Gastroesophageal sphincter (tissue), 3 donors: ENCODE measurements at regions not wholly inside any gene's neighbourhood (a gene's known extent, or its start where the extent isn't known, plus 50 kb on each side); places are given as distances from the start of the nearest gene placed in this dataset.

Experiments used
- POLR2A ChIP-seq, 2 donors: fragments of 450-650 bp; IDR thresholded peaks; one replicate each; pipeline ENCODE4 v1.6.1; 2017; ENCODE audit warnings: antibody characterized with exemption in 2 of 2, mild to moderate bottlenecking in 2 of 2, moderate library complexity in 1 of 2
- POLR2AphosphoS5 ChIP-seq: sonication (generic); formaldehyde crosslinking; IDR thresholded peaks from one replicate; pipeline ENCODE4 v1.6.1; 2017; ENCODE audit warnings: antibody characterized with exemption
- TF ChIP-seq, protein P1 (sequence below), 4 experiments: fragments of 200-600 bp in 2 of 4; fragments of 450-650 bp in 2 of 4; sonication (generic) in 1 of 4; IDR thresholded peaks; one replicate each; pipeline ENCODE4 v1.5.1; 2017 to 2019; ENCODE audit warnings: antibody characterized with exemption in 4 of 4, mild to moderate bottlenecking in 2 of 4, moderate library complexity in 2 of 4

- TF ChIP-seq, protein P1, sequence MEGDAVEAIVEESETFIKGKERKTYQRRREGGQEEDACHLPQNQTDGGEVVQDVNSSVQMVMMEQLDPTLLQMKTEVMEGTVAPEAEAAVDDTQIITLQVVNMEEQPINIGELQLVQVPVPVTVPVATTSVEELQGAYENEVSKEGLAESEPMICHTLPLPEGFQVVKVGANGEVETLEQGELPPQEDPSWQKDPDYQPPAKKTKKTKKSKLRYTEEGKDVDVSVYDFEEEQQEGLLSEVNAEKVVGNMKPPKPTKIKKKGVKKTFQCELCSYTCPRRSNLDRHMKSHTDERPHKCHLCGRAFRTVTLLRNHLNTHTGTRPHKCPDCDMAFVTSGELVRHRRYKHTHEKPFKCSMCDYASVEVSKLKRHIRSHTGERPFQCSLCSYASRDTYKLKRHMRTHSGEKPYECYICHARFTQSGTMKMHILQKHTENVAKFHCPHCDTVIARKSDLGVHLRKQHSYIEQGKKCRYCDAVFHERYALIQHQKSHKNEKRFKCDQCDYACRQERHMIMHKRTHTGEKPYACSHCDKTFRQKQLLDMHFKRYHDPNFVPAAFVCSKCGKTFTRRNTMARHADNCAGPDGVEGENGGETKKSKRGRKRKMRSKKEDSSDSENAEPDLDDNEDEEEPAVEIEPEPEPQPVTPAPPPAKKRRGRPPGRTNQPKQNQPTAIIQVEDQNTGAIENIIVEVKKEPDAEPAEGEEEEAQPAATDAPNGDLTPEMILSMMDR (IDR thresholded peaks at IDR 0.05): no peak
- TF ChIP-seq POLR2A (IDR thresholded peaks at IDR 0.05) (no peak), POLR2AphosphoS5 (no peak)
These were observed 151.7 kb upstream of the RTL1 start for GRCh38 chr14:101055106-101055662.
